ENCODE measurements at regions not wholly inside any gene's neighbourhood (a gene's known extent, or its start where the extent isn't known, plus 50 kb on each side); places are given as distances from the start of the nearest gene placed in this dataset.
"Not testable (repeated sequence)": the region's sequence is repeated elsewhere in the genome, so short reads cannot be mapped to it uniquely, and the experiment has no call there.

DNA sequence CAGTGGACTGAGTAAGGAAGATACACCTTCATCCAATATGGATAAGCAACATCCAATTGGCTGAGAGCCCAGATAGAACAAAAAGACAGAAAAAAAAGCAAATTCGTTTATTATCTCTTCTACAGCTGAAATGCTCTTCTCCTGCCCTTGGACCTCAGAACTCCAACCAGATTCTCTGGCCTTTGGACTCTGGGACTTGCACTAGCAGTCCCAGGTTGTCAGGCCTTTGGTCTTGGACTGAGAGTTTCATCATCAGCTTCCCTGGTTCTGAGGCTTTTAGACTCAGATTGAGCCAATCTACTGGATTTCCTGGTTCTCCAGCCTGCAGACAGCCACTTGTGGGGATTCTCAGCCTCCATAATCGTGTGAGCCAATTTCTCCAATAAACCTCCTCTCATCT, 926.8 kb downstream of the PLA2G4A start:
- no peaks in the 10 kb centered on the region for H3F3A ChIP-seq (ENCODE audit: insufficient read depth, low read length, poor library complexity, severe bottlenecking)
- no peaks in the 10 kb centered on the region for H3K79me2 ChIP-seq (replicated peaks; ENCODE audit: insufficient read depth, low read length)
- no peaks in the 10 kb centered on the region for H4K20me1 ChIP-seq (ENCODE audit: insufficient read depth)
- no peaks in the 10 kb centered on the region for H3K9me3 ChIP-seq (ENCODE audit: low read length)
- TF ChIP-seq EP300 (conservative IDR thresholded peaks at IDR 0.05; ENCODE audit: poor library complexity, severe bottlenecking) (no peak), RAD21 (conservative IDR thresholded peaks at IDR 0.05) (no peak), POLR2AphosphoS5 (IDR thresholded peaks at IDR 0.05) (no peak), SMC3 (conservative IDR thresholded peaks at IDR 0.05; ENCODE audit: poor library complexity) (no peak), TAF1 (IDR thresholded peaks at IDR 0.05; ENCODE audit: low read depth) (no peak), EZH2 (IDR thresholded peaks at IDR 0.05; ENCODE audit: borderline replicate concordance, insufficient read depth, low read length, poor library complexity, severe bottlenecking) (no peak), MXI1 (conservative IDR thresholded peaks at IDR 0.05; ENCODE audit: poor library complexity, severe bottlenecking) (no peak)
- TF ChIP-seq, protein P1, sequence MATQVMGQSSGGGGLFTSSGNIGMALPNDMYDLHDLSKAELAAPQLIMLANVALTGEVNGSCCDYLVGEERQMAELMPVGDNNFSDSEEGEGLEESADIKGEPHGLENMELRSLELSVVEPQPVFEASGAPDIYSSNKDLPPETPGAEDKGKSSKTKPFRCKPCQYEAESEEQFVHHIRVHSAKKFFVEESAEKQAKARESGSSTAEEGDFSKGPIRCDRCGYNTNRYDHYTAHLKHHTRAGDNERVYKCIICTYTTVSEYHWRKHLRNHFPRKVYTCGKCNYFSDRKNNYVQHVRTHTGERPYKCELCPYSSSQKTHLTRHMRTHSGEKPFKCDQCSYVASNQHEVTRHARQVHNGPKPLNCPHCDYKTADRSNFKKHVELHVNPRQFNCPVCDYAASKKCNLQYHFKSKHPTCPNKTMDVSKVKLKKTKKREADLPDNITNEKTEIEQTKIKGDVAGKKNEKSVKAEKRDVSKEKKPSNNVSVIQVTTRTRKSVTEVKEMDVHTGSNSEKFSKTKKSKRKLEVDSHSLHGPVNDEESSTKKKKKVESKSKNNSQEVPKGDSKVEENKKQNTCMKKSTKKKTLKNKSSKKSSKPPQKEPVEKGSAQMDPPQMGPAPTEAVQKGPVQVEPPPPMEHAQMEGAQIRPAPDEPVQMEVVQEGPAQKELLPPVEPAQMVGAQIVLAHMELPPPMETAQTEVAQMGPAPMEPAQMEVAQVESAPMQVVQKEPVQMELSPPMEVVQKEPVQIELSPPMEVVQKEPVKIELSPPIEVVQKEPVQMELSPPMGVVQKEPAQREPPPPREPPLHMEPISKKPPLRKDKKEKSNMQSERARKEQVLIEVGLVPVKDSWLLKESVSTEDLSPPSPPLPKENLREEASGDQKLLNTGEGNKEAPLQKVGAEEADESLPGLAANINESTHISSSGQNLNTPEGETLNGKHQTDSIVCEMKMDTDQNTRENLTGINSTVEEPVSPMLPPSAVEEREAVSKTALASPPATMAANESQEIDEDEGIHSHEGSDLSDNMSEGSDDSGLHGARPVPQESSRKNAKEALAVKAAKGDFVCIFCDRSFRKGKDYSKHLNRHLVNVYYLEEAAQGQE (IDR thresholded peaks at IDR 0.05; ENCODE audit: borderline replicate concordance): no peak
- TF ChIP-seq, protein P2, sequence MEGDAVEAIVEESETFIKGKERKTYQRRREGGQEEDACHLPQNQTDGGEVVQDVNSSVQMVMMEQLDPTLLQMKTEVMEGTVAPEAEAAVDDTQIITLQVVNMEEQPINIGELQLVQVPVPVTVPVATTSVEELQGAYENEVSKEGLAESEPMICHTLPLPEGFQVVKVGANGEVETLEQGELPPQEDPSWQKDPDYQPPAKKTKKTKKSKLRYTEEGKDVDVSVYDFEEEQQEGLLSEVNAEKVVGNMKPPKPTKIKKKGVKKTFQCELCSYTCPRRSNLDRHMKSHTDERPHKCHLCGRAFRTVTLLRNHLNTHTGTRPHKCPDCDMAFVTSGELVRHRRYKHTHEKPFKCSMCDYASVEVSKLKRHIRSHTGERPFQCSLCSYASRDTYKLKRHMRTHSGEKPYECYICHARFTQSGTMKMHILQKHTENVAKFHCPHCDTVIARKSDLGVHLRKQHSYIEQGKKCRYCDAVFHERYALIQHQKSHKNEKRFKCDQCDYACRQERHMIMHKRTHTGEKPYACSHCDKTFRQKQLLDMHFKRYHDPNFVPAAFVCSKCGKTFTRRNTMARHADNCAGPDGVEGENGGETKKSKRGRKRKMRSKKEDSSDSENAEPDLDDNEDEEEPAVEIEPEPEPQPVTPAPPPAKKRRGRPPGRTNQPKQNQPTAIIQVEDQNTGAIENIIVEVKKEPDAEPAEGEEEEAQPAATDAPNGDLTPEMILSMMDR (IDR thresholded peaks at IDR 0.05; ENCODE audit: poor library complexity, severe bottlenecking): no peak
- no peak overlapping the region for H3K27ac ChIP-seq (ENCODE audit: low read length)
- no peak overlapping the region for H2AFZ ChIP-seq (ENCODE audit: low read depth, low read length)
- no peak overlapping the region for H3K4me2 ChIP-seq (ENCODE audit: low read length)
- H3K9ac ChIP-seq (ENCODE audit: low read length): no peak overlapping the region
- H3K36me3 ChIP-seq (ENCODE audit: insufficient read depth, low read length): no peaks in the 10 kb centered on the region
- H3K9me2 ChIP-seq (ENCODE audit: insufficient read depth, low read length): no peaks in the 10 kb centered on the region
- H3K27me3 ChIP-seq (ENCODE audit: insufficient read depth, low read depth, low read length): no peaks in the 10 kb centered on the region
- H3K4me3 ChIP-seq (ENCODE audit: low read length): no peak overlapping the region

DNA sequence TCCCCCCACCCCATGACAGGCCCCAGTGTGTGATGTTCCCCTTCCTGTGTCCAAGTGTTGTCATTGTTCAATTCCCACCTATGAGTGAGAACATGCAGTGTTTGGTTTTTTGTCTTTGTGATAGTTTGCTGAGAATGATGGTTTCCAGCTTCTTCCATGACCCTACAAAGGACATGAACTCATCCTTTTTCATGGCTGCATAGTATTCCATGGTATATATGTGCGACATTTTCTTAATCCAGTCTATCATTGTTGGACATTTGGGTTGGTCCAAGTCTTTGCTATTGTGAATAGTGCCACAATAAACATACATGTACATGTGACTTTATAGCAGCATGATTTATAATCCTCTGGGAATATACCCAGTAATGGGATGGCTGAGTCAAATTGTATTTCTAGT, 927.9 kb downstream of the PLA2G4A start:
- not testable (repeated sequence) for H3K4me2 ChIP-seq (ENCODE audit: low read length); H3K4me3 ChIP-seq (ENCODE audit: low read length); H3K36me3 ChIP-seq (ENCODE audit: insufficient read depth, low read length); H2AFZ ChIP-seq (ENCODE audit: low read depth, low read length); H3K9ac ChIP-seq (ENCODE audit: low read length); H3K79me2 ChIP-seq (replicated peaks; ENCODE audit: insufficient read depth, low read length); H3K9me3 ChIP-seq (ENCODE audit: low read length); H3F3A ChIP-seq (ENCODE audit: insufficient read depth, low read length, poor library complexity, severe bottlenecking); H3K27ac ChIP-seq (ENCODE audit: low read length); H3K27me3 ChIP-seq (ENCODE audit: insufficient read depth, low read depth, low read length); H4K20me1 ChIP-seq (ENCODE audit: insufficient read depth); H3K9me2 ChIP-seq (ENCODE audit: insufficient read depth, low read length)

DNA sequence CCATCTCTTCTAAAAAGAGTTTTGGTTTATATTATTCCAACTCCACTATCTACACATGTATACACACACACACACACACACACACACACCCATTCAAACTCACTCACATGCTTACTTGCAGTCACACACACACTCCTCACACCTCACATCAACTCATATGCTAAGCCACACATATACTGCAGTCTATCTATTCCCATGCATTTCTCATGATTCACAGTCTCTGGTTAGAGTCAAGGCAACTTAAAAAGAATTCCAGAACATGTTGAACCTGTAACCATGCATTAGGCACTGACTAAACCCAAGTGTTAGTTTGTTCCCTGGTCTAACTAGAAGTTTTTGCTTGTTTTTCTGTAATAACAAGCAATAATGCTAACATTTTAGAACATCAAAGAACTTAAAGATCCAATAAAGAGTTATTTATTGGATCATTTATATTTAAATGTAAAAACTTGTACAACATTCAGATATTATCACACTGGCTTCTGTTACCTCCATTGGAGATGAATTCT, 931.1 kb downstream of the PLA2G4A start:
- TF ChIP-seq, protein P1 (IDR thresholded peaks at IDR 0.05; ENCODE audit: borderline replicate concordance): no peak
- no peak for TF ChIP-seq MXI1 (conservative IDR thresholded peaks at IDR 0.05; ENCODE audit: poor library complexity, severe bottlenecking)
- TF ChIP-seq RAD21 (conservative IDR thresholded peaks at IDR 0.05): no peak
- no peak for TF ChIP-seq POLR2AphosphoS5 (IDR thresholded peaks at IDR 0.05)
- TF ChIP-seq, protein P2 (IDR thresholded peaks at IDR 0.05; ENCODE audit: poor library complexity, severe bottlenecking): no peak
- no peak for TF ChIP-seq TAF1 (IDR thresholded peaks at IDR 0.05; ENCODE audit: low read depth)
- TF ChIP-seq EP300 (conservative IDR thresholded peaks at IDR 0.05; ENCODE audit: poor library complexity, severe bottlenecking): no peak
- TF ChIP-seq SMC3 (conservative IDR thresholded peaks at IDR 0.05; ENCODE audit: poor library complexity): no peak
- no peak for TF ChIP-seq EZH2 (IDR thresholded peaks at IDR 0.05; ENCODE audit: borderline replicate concordance, insufficient read depth, low read length, poor library complexity, severe bottlenecking)
- no peak overlapping the region for H3K27ac ChIP-seq (ENCODE audit: low read length)
- H3K4me3 ChIP-seq (ENCODE audit: low read length): no peak overlapping the region
- no peak overlapping the region for H3K9ac ChIP-seq (ENCODE audit: low read length)
- H3K27me3 ChIP-seq (ENCODE audit: insufficient read depth, low read depth, low read length): no peaks in the 10 kb centered on the region
- no peaks in the 10 kb centered on the region for H3F3A ChIP-seq (ENCODE audit: insufficient read depth, low read length, poor library complexity, severe bottlenecking)
- H3K9me3 ChIP-seq (ENCODE audit: low read length): no peaks in the 10 kb centered on the region
- H3K79me2 ChIP-seq (replicated peaks; ENCODE audit: insufficient read depth, low read length): no peaks in the 10 kb centered on the region
- H3K9me2 ChIP-seq (ENCODE audit: insufficient read depth, low read length): no peaks in the 10 kb centered on the region
- H3K36me3 ChIP-seq (ENCODE audit: insufficient read depth, low read length): no peaks in the 10 kb centered on the region
- H3K4me2 ChIP-seq (ENCODE audit: low read length): no peak overlapping the region
- no peaks in the 10 kb centered on the region for H4K20me1 ChIP-seq (ENCODE audit: insufficient read depth)
- H2AFZ ChIP-seq (ENCODE audit: low read depth, low read length): no peak overlapping the region
